ENCODE measurements at regions not wholly inside any gene's neighbourhood (a gene's known extent, or its start where the extent isn't known, plus 50 kb on each side); places are given as distances from the start of the nearest gene placed in this dataset.
A peak's percentile ranks its signal among the peaks of the same experiment; 100 is the strongest.

GRCh38 chr1:88461007-88461406 is 223.1 kb upstream of the PKN2 start:
- Histone ChIP-seq H3K36me3 (replicated peaks in 1 of 2; ENCODE audit: insufficient read depth in 1 of 2, low read depth in 2 of 2) (no peaks in the 10 kb centered on the region), H3K9me3 (no peaks in the 10 kb centered on the region), H3K27me3 (no peaks in the 10 kb centered on the region), H3K4me1 (peaks cover 4% of the 10 kb centered on the region), H3K27ac (no peak overlapping the region), H3K4me3 (no peak overlapping the region)
- ATAC-seq, result no peak
- intact Hi-C loops (cut with DNase I), result no loop called here
- 70 to 73% methylated on average over 2 of the region's 2 CpGs for WGBS, 2 donors
- TF ChIP-seq POLR2A (IDR thresholded peaks at IDR 0.05), result no peak
- TF ChIP-seq, protein P1, sequence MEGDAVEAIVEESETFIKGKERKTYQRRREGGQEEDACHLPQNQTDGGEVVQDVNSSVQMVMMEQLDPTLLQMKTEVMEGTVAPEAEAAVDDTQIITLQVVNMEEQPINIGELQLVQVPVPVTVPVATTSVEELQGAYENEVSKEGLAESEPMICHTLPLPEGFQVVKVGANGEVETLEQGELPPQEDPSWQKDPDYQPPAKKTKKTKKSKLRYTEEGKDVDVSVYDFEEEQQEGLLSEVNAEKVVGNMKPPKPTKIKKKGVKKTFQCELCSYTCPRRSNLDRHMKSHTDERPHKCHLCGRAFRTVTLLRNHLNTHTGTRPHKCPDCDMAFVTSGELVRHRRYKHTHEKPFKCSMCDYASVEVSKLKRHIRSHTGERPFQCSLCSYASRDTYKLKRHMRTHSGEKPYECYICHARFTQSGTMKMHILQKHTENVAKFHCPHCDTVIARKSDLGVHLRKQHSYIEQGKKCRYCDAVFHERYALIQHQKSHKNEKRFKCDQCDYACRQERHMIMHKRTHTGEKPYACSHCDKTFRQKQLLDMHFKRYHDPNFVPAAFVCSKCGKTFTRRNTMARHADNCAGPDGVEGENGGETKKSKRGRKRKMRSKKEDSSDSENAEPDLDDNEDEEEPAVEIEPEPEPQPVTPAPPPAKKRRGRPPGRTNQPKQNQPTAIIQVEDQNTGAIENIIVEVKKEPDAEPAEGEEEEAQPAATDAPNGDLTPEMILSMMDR (IDR thresholded peaks at IDR 0.05), result no peak
- DNase-seq, result no peak

GRCh38 chr1:88462096-88462487 is 222.0 kb upstream of the PKN2 start:
- intact Hi-C loops (cut with DNase I), result no loop called here
- Histone ChIP-seq H3K36me3 (replicated peaks in 1 of 2; ENCODE audit: insufficient read depth in 1 of 2, low read depth in 2 of 2) (no peaks in the 10 kb centered on the region), H3K4me3 (no peak overlapping the region), H3K27ac (no peak overlapping the region), H3K27me3 (no peaks in the 10 kb centered on the region), H3K4me1 (peaks cover 4% of the 10 kb centered on the region), H3K9me3 (no peaks in the 10 kb centered on the region)
- ATAC-seq (no peak), DNase-seq (no peak)
- WGBS, 2 donors, result 28 to 37% methylated on average over 6 of the region's 6 CpGs
- TF ChIP-seq, protein P1 (IDR thresholded peaks at IDR 0.05), result no peak
- no peak for TF ChIP-seq POLR2A (IDR thresholded peaks at IDR 0.05)

DNA sequence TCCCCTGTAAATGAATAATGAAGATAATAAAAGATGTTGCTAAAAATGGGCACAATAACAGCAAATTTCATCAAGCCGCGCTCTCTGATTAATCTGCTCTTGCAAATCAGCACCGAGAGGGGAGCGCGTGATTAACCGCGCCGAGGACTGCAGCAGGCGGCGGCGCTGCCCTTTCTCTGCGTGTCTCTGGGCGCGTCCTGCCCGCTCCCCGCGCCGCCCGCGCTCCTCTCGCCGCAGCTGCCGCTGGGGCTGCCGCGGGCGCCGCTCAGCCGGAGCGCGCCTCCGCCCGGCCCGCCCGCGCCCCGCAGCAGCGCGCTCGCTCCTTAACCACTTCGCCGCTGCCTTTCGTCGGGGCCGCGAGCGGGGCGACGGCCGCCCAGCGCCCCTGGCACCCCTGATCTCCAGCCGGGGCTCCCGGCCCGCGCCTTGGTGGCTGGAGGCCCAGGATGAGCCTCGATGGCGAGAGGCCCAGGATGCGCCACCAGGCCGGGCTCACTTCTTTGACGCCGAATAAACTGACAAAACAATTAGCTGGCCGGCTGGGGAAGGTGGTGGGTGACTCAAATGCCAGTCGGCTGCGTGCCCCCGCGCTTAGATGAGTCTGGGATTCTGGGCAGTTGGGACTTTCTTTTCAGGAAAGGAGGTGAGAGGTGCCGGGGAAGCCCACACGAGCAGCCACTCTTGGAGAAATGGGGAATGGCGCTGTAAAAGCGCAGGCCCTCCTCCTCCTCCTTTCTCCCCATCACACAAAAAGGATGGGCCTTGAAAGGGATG is 221.4 kb upstream of the PKN2 start:
- Histone ChIP-seq H3K27me3 (no peaks in the 10 kb centered on the region), H3K27ac (no peak overlapping the region), H3K36me3 (replicated peaks in 1 of 2; ENCODE audit: insufficient read depth in 1 of 2, low read depth in 2 of 2) (no peaks in the 10 kb centered on the region), H3K9me3 (no peaks in the 10 kb centered on the region), H3K4me1 (peaks cover 4% of the 10 kb centered on the region), H3K4me3 (no peak overlapping the region)
- TF ChIP-seq, protein P1 (IDR thresholded peaks at IDR 0.05), result no peak
- no peak for TF ChIP-seq POLR2A (IDR thresholded peaks at IDR 0.05)
- 4 to 16% methylated on average over 25 to 68 of the region's 69 CpGs for WGBS, 2 donors
- intact Hi-C loops (cut with DNase I), result no loop called here
- ATAC-seq (peak; percentile 24), DNase-seq (peak in 1 of 4 donors; percentile 30)

DNA sequence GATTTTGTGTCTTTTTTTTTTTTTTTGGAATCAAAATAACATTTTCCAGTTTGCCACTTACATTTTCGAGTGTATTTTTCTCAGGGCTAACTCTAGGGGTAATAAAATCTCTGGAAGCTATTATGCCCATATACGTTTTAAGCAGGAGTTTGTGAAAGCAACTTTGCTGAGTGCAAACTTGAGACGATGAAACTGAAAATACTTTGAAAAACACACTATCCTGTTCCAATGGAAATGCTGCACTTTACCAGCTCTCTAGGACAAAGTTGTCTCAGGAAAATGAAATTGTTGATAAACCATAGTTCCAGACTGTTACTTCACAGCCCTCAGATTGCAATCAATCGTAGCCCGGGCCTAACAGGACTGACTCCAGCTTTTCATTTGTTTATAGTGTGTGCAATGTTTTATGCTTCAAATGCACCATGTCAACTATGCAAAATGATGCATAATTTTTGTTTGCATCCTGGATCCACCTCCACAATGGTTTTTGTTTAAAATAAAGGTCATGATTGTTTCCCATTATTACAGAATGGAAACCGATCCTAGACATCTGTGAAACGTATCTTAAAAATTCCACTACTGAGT is 220.6 kb upstream of the PKN2 start:
- no peaks in the 10 kb centered on the region for H3K27me3 ChIP-seq
- no peak overlapping the region for H3K4me3 ChIP-seq
- DNase-seq (no peak), ATAC-seq (no peak)
- H3K36me3 ChIP-seq (replicated peaks in 1 of 2; ENCODE audit: insufficient read depth in 1 of 2, low read depth in 2 of 2), result no peaks in the 10 kb centered on the region
- WGBS, 2 donors, result 68 to 70% methylated on average over 7 of the region's 7 CpGs
- intact Hi-C loops (cut with DNase I), result no loop called here
- peaks cover 4% of the 10 kb centered on the region for H3K4me1 ChIP-seq
- no peaks in the 10 kb centered on the region for H3K9me3 ChIP-seq
- no peak overlapping the region for H3K27ac ChIP-seq
- TF ChIP-seq, protein P1 (IDR thresholded peaks at IDR 0.05), result no peak
- no peak for TF ChIP-seq POLR2A (IDR thresholded peaks at IDR 0.05)

DNA sequence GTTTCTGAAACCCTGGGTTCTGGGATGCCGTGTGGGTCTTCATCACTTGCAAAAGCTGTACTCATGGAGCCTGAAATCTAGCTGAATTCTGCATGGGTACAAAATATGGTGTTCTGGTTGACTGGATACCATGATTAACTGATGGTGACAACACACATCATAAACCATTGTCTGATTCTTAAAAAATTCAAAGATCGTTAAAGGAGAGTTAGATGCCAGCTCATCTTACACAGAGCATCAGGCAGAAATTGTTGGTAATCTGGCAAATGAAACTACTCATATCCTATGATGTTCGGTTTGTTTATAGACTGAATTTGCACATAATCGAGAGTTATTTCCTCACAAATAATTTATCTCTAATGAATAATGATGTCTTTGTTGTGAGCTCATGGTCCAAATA is 218.1 kb upstream of the PKN2 start:
- H3K36me3 ChIP-seq (replicated peaks in 1 of 2; ENCODE audit: insufficient read depth in 1 of 2, low read depth in 2 of 2), result no peaks in the 10 kb centered on the region
- DNase-seq, result no peak
- H3K4me1 ChIP-seq, result peaks cover 4% of the 10 kb centered on the region
- no peak overlapping the region for H3K4me3 ChIP-seq
- H3K27ac ChIP-seq, result no peak overlapping the region
- WGBS, 2 donors, result 83 to 86% methylated on average over 4 of the region's 4 CpGs
- intact Hi-C loops (cut with DNase I), result no loop called here
- no peak for TF ChIP-seq POLR2A (IDR thresholded peaks at IDR 0.05)
- no peak for ATAC-seq
- no peaks in the 10 kb centered on the region for H3K9me3 ChIP-seq
- no peaks in the 10 kb centered on the region for H3K27me3 ChIP-seq

Measured in body of pancreas (tissue), 4 donors.